Urinary bladder (tissue), 3 donors: ENCODE measurements at regions not wholly inside any gene's neighbourhood (a gene's known extent, or its start where the extent isn't known, plus 50 kb on each side); places are given as distances from the start of the nearest gene placed in this dataset.

Experiments used
- DNase-seq: peaks from one replicate; pipeline ENCODE4 v3.0.0-alpha.2; 2015; ENCODE audit errors: extremely low spot score
- H3K27ac ChIP-seq: one replicate; pipeline ENCODE4 v1.5.1; 2013; ENCODE audit warnings: low read depth, mild to moderate bottlenecking, moderate library complexity
- H3K36me3 ChIP-seq: one replicate; pipeline ENCODE4 v1.6.1; 2013; ENCODE audit warnings: mild to moderate bottlenecking, moderate library complexity; ENCODE audit not compliant: insufficient read depth
- H3K4me1 ChIP-seq: one replicate; pipeline ENCODE4 v1.6.1; 2013; ENCODE audit warnings: mild to moderate bottlenecking, moderate library complexity; ENCODE audit not compliant: insufficient read depth
- H3K4me3 ChIP-seq: one replicate; pipeline ENCODE4 v1.5.1; 2013; ENCODE audit warnings: low read depth, low read length
- WGBS: extraction: QIAGEN DNeasy Blood & Tissue Kit; methylation state at CpG from one replicate; pipeline ENCODE4 v1.1.7; 2013; 5-methylcytosine and 5-hydroxymethylcytosine counted together
- donor health status: healthy with polysubstance abuse.
- donor health status: healthy.

DNA sequence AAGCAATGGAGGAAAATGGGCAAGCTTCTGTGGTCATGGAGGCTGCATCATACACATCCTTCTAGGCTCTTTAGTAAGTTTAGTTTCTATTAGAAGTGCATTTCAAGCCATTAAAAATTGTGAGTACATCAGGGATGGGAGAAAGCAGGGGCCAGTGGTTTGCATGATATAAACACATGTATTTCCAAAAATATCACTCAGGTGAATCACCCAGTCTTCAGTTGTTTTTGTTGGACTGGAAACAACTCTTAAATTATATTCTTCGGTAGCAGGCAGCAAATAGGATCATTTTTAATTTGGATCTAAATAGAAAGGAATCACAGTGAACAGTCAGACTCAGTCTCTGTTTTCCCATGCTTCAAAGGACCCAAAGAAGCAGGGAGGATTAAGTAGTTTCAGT lies 657.9 kb downstream of the TLR4 start:
- DNase-seq = no peak
- H3K36me3 ChIP-seq = no peaks in the 10 kb centered on the region
- H3K4me3 ChIP-seq = no peak overlapping the region
- H3K4me1 ChIP-seq = no peaks in the 10 kb centered on the region
- 78% methylated on average over 1 of the region's 1 CpG for WGBS
- no peak overlapping the region for H3K27ac ChIP-seq

DNA sequence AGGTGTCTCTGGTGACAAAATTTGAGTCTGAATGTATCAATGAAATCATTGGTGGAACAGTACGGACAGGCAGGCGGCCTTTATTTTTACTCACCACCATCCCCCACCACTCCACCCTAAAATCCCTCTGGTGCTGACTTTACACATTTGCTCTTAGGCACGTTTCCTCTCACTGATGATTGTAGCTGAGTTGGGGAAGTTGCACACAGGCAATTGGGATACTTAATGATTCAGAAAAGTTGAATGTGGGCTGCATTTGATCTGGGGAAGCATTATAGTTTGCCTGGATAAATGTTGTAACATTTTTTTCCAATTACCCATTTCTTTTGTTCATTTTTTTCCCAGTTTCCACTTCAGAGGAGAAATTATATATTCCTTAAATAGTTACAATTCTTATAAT lies 658.4 kb downstream of the TLR4 start:
- H3K36me3 ChIP-seq = no peaks in the 10 kb centered on the region
- no peak for DNase-seq
- H3K4me3 ChIP-seq = no peak overlapping the region
- H3K27ac ChIP-seq = no peak overlapping the region
- no peaks in the 10 kb centered on the region for H3K4me1 ChIP-seq
- WGBS = 77% methylated on average over 3 of the region's 3 CpGs

DNA sequence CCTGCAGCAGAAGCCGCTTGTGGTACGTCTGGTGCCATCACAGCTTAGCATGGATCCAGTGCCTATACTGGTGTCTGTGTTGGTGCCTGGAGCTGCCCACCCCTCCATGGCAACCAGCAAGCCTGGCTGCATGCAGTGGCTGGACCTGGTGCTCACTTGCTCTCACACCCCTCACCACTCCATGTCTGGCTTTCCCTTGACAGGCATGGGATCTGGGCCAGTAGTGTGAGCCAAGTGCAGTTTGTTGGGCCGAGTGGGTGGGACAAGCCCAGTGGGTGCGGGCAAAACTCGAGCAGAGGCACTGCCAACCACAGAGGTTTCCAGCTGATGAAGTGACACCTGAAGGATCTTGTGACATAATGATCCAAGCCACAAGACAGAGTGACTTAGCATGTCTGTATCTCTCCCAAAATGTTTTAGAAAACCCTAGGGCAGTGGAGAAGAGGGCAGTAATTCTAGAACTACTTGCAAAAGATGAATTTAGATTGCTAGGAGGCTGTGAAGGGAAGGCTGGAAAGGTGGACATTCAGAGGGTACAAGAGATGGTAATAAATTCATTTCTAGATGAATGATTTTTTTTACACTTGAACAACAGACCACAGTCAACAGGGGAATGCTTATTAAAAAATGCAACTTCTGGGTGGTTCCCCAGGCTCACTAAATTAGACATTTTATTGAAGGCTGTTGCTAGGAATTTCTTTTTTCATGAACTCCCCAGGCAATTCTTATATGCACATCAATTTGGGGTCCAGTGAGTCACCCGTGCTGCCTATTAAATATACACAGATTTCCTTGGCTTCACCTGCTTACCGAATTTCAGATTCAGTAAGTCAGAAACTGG lies 660.3 kb downstream of the TLR4 start:
- no peak overlapping the region for H3K4me3 ChIP-seq
- no peaks in the 10 kb centered on the region for H3K36me3 ChIP-seq
- no peak overlapping the region for H3K27ac ChIP-seq
- 75% methylated on average over 7 of the region's 7 CpGs for WGBS
- H3K4me1 ChIP-seq = no peaks in the 10 kb centered on the region
- DNase-seq = no peak

DNA sequence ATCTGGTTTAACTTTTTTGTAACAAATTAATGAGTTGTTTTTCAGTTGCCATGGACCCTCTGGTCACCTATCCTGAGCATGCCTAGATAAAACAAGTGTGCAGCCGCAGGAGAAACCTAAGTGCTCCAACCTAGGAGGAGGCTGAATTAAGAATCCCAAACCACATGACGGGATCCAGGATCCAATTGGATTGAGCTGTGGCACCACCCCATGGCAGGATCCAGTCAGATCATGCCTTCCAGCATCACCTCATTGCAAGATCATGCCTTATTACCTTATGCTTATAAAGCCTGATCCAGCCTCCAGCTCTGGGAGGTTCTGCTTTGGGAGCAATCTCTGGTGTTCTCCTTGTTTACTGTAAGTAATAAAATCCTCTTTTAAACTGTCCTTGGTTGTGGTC lies 662.0 kb downstream of the TLR4 start:
- DNase-seq = no peak
- 84% methylated on average over 2 of the region's 2 CpGs for WGBS
- H3K4me3 ChIP-seq = no peak overlapping the region
- no peaks in the 10 kb centered on the region for H3K4me1 ChIP-seq
- H3K36me3 ChIP-seq = no peaks in the 10 kb centered on the region
- no peak overlapping the region for H3K27ac ChIP-seq

DNA sequence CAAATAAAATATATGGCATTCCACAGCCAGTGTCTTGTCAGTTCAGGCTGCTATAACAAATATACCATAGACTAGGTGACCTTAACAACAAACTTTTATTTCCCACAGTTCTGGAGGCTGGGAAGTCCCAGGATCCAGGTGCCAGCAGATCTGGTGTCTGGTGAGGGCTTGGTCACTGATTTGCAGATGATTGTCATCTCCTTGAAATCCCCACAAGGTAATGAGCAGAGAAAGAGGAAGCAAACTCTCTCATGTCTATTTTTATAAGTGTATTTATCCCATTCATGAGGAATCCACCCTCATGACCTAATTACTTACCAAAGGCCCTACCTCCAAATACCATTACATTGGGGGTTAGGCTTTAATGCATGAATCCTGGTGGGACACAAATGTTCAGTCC lies 663.2 kb downstream of the TLR4 start:
- Histone ChIP-seq H3K27ac (no peak overlapping the region), H3K4me1 (no peaks in the 10 kb centered on the region), H3K36me3 (no peaks in the 10 kb centered on the region), H3K4me3 (no peak overlapping the region)
- no peak for DNase-seq

DNA sequence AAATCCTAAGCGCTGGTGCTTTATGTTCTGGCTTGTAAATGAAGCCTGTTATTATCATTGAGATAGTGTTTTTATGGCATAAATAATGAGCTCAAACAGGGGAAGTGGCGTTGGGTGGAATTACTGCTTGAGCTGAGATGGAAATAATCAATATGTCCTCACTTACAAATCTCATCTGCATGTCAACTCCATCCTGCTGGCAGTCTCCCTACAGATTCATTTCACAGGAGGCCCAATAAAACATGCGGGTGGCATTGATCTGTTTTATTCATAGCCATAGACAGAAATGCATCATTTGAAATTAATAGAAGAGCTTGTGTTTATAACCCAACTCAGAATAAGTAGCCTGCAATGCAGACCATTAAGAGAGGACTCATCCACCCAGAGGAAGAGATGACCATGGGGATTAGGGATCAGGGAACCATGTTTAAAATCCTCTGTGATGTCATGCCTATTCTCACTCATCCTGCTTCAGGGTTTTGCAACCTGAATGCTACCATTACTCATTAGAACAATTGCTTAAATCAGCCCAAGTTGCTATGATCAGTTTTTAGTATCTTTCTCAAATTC lies 680.4 kb downstream of the TLR4 start:
- H3K27ac ChIP-seq = no peak overlapping the region
- no peak for DNase-seq
- H3K36me3 ChIP-seq = no peaks in the 10 kb centered on the region
- no peak overlapping the region for H3K4me3 ChIP-seq
- 44% methylated on average over 3 of the region's 3 CpGs for WGBS
- no peaks in the 10 kb centered on the region for H3K4me1 ChIP-seq

DNA sequence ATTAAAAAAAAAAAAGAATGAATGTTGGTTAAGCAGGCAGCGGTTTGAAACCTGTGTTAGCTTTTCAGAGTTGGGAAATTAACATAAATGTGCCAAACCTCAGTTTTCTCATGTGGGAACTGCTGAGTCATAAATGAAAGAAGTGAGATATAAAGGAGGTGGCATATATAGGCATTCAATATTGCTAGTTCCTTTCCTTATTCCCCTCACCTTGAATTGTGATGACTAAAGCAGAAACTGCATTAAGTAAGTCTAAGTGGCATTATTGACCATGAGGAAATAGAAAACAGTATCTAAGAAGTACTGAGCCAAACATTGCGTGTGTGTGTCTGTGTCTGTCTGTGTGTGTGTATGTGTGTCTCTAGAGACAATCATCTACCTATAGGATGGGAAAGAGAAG lies 691.2 kb downstream of the TLR4 start:
- 84% methylated on average over 2 of the region's 2 CpGs for WGBS
- Histone ChIP-seq H3K36me3 (no peaks in the 10 kb centered on the region), H3K4me1 (no peaks in the 10 kb centered on the region), H3K27ac (no peak overlapping the region), H3K4me3 (no peak overlapping the region)
- DNase-seq = no peak

DNA sequence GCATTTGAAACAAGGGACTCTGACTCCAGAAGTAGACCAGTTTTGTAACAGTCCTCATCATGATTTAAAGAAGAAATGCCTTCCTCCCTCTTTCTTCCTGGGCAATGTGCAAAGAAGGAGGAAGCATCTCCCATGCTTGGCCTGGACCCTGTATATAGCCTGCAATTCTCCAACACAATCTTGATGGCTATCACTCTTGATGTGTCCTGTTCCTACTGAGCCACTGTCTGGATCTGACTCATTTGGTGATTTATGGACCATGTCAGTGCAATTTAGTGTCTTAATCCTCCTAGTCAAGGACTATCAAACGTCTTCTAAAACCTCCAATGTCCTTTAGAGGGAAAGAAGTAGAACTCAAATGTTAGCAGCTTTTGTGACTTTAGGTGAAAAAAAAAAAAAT lies 697.3 kb downstream of the TLR4 start:
- DNase-seq = no peak
- Histone ChIP-seq H3K36me3 (no peaks in the 10 kb centered on the region), H3K27ac (no peak overlapping the region), H3K4me3 (no peak overlapping the region), H3K4me1 (no peaks in the 10 kb centered on the region)
- WGBS = 13% methylated on average over 1 of the region's 1 CpG

DNA sequence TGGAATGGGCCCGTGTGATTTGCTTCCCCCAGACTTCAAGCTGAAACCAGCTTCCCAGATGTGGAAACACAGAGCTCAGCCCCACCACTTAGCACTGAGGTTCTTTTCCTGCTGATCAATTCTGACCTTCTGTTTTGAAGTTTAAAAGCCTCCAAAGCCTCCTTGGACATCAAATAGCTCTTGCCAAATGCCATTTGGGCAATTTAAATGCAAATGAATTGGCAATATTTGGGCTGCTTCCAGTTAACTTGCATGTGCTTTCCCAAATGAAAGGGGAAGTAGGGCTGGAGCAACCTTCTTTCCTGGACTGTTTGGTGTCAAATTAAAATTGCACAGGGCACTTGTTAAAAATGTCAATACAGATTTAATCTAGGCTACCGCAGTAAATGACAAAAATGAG lies 710.5 kb downstream of the TLR4 start:
- Histone ChIP-seq H3K36me3 (no peaks in the 10 kb centered on the region), H3K27ac (no peak overlapping the region), H3K4me1 (no peaks in the 10 kb centered on the region), H3K4me3 (no peak overlapping the region)
- 47% methylated on average over 2 of the region's 2 CpGs for WGBS
- no peak for DNase-seq

DNA sequence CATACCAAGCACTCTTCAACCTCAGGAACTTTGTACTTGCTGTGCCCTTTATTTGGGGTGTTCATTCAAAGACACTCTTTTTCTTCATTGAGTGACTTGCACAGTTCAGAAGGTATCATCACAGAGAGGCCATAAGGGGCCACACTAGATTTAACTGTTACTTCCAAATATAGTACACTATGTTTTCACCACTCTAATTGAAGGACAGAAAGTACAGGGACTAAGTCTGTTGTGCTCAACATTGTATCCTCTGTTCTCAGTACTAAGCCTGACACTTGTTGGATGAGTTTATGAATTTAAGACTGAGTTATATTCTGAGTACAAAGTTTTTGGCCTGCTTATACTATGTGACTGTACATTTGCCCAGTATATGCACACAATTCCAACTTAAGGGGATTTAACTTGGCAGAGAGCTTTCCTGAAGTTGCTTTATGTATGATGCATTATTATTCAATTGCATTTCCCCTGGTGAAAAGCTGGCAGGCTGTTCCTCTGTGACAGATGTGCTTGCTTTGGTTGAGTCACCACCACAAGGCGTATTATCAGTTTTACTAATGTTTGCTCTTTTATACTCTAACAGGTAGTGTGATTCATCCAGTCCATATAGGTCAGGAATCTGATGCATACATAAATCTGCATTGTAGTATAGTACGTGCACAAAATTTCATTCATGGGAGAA lies 714.8 kb downstream of the TLR4 start:
- H3K4me1 ChIP-seq = no peaks in the 10 kb centered on the region
- no peak for DNase-seq
- 45% methylated on average over 2 of the region's 2 CpGs for WGBS
- H3K4me3 ChIP-seq = no peak overlapping the region
- no peaks in the 10 kb centered on the region for H3K36me3 ChIP-seq
- no peak overlapping the region for H3K27ac ChIP-seq

DNA sequence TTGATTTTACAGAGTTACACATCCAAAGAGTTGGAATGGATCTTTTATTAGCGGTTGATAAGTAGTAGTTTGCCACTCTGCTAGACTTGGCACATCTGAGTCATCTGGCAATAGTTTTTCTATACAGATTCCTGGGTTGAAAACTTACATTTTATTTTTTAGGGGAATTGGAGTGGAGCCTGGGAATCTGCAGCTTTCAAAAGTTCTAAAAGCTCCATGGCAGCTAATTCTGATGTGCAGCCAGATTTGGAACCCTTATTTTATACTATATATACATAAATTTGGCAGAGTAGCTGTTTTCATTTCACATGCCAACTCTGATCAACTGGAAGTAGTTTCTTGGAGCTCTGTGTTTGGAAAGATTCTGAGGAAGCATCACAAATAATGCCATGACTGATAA lies 715.5 kb downstream of the TLR4 start:
- WGBS = 50% methylated on average over 1 of the region's 1 CpG
- Histone ChIP-seq H3K27ac (no peak overlapping the region), H3K36me3 (no peaks in the 10 kb centered on the region), H3K4me1 (no peaks in the 10 kb centered on the region), H3K4me3 (no peak overlapping the region)
- no peak for DNase-seq

DNA sequence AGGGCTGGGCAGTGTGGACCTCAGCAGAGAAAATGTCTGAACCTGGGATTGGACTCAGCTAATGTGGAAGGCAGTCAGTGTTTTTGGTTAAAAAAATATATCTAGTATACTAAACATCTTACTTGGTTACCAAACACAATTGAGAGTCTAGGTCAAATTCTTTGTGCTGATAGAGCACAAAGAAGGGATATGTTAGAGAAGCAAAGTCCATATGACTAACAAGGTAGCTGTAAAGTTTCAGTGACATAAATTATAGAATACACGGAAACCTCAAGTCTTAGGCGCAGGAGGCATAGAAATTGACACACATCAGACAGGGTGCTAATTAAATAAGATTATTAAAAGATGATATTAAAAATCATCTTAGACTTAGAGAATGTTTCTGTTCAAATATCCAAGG lies 718.3 kb downstream of the TLR4 start:
- Histone ChIP-seq H3K4me3 (no peak overlapping the region), H3K4me1 (no peaks in the 10 kb centered on the region), H3K36me3 (no peaks in the 10 kb centered on the region), H3K27ac (no peak overlapping the region)
- DNase-seq = no peak
- 89% methylated on average over 2 of the region's 2 CpGs for WGBS

DNA sequence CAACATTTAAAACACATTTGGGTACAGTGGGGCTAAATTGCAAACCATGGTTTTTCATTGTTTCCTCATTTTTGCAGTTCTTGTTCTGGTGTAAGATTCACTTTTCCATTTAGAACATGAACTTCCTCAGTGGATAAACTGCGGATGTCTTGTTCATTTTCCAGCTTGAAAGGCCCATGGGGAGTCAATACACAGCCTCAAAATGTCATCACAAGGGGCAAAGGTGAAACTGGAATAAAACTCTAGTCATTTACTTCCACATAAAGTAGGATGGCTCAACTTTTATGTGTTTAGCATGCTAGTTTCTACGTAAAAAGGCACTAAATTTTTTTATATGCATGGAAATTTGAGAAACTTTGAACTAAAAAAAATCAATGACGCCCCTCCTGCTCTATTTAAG lies 718.8 kb downstream of the TLR4 start:
- H3K27ac ChIP-seq = no peak overlapping the region
- no peaks in the 10 kb centered on the region for H3K4me1 ChIP-seq
- no peak for DNase-seq
- no peaks in the 10 kb centered on the region for H3K36me3 ChIP-seq
- WGBS = 71% methylated on average over 3 of the region's 3 CpGs
- H3K4me3 ChIP-seq = no peak overlapping the region

DNA sequence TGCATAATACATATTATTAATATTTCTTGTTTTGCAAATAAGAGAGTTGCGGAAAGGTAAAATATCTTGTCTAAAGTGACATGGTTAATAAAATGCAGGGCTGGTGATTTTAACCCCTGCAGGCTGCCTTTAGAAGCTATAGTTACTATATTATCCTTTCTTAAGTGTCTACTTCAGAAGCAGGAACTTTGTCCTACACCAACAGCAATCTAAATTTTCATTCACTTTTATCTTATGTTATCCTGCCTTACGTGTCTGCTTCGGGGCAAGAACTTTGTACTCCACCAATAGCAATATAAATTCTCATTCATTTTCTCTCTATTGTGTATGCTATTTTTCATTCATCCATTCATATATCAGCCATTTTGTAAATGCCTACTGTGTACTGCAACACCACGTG lies 719.5 kb downstream of the TLR4 start:
- 86% methylated on average over 4 of the region's 4 CpGs for WGBS
- H3K4me1 ChIP-seq = no peaks in the 10 kb centered on the region
- no peaks in the 10 kb centered on the region for H3K36me3 ChIP-seq
- DNase-seq = no peak
- no peak overlapping the region for H3K27ac ChIP-seq
- no peak overlapping the region for H3K4me3 ChIP-seq
